HepG2 (cell line): ENCODE measurements at regions not wholly inside any gene's neighbourhood (a gene's known extent, or its start where the extent isn't known, plus 50 kb on each side); places are given as distances from the start of the nearest gene placed in this dataset.
A peak's percentile ranks its signal among the peaks of the same experiment; 100 is the strongest.

Source experiments
- ATAC-seq: fragments of 200-7000 bp; cut with Tn5 transposase; 3 replicates; pipeline ENCODE4 v1.9.1; 2020; ENCODE audit warnings: mild to moderate bottlenecking, moderate library complexity
- BruUV-seq: library from RNA; stranded (reverse); fragments of 400-500 nt; replicated peaks from 2 replicates; lab custom pipeline; 2021; lab: Mats Ljungman, UMichigan
- CTCF ChIA-PET: fragments of 300-600 bp; formaldehyde crosslinking; extraction: SDS; loops from one replicate; lab custom pipeline; 2021; ENCODE audit warnings: low total read pairs, inconsistent platforms, low intra/inter-chr PET ratio; lab: Yijun Ruan, JAX
- POLR2A ChIA-PET: fragments of 350-600 bp; sonication (Branson Sonifier 250); formaldehyde crosslinking; loops from one replicate; lab custom pipeline; 2020; ENCODE audit warnings: antibody characterized with exemption, inconsistent platforms; lab: Yijun Ruan, JAX
- DNase-seq: peaks from one replicate; pipeline ENCODE4 v3.0.0-alpha.2; 2015; ENCODE audit warnings: low spot score
- FAIRE-seq: peaks from 3 replicates; lab custom pipeline; 2011; peaks lifted over from hg19 to GRCh38; lab: Jason Lieb, UNC
- H2AFZ ChIP-seq: one replicate; pipeline ENCODE4 v1.6.1; 2011; ENCODE audit warnings: low read length, inconsistent platforms
- H3K27ac ChIP-seq: fragments of 300-600 bp; 3 replicates; pipeline ENCODE4 v1.8.0; 2011; ENCODE audit warnings: mixed run types, mild to moderate bottlenecking, mixed read lengths, low read length, inconsistent platforms; ENCODE audit not compliant: insufficient read depth; ENCODE audit errors: extremely low read length
- H3K27me3 ChIP-seq, 2 experiments: fragments of 200-600 bp in 1 of 2; 2 replicates in 1 of 2; 3 replicates in 1 of 2; pipeline versions ENCODE4 v1.6.0 to v1.8.0; 2011; ENCODE audit warnings: low read length in 2 of 2, mild to moderate bottlenecking in 2 of 2, moderate library complexity in 2 of 2, inconsistent platforms in 1 of 2; ENCODE audit not compliant: insufficient read depth in 2 of 2, control insufficient read depth in 1 of 2
- H3K36me3 ChIP-seq, 2 experiments: fragments of 200-600 bp in 1 of 2; replicated peaks in 1 of 2; 2 replicates in 1 of 2; 3 replicates in 1 of 2; pipeline versions ENCODE4 v1.5.1 to v1.8.0; 2011; ENCODE audit warnings: low read length in 2 of 2, inconsistent platforms in 1 of 2; ENCODE audit not compliant: insufficient read depth in 2 of 2, control insufficient read depth in 1 of 2
- H3K4me1 ChIP-seq: 2 replicates; pipeline ENCODE4 v1.5.1; 2012; ENCODE audit warnings: low read length, inconsistent platforms; ENCODE audit not compliant: insufficient read depth
- H3K4me2 ChIP-seq: 2 replicates; pipeline ENCODE4 v1.6.0; 2011; ENCODE audit warnings: low read depth, low read length, inconsistent platforms
- H3K4me3 ChIP-seq, 3 experiments: fragments of 200-600 bp in 1 of 3; sonication (generic), shearing (Covaris generic) in 1 of 3; replicated peaks in 1 of 3; 2 replicates each; pipeline ENCODE4 v1.5.1; 2011 to 2016; ENCODE audit warnings: low read length in 3 of 3, inconsistent platforms in 2 of 3, low read depth in 2 of 3, mild to moderate bottlenecking in 2 of 3, control low read depth in 1 of 3, mixed read lengths in 1 of 3; ENCODE audit not compliant: insufficient read depth in 1 of 3
- H3K79me2 ChIP-seq: one replicate; pipeline ENCODE4 v1.6.1; 2011; ENCODE audit warnings: low read length, inconsistent platforms; ENCODE audit not compliant: insufficient read depth
- H3K9ac ChIP-seq: 2 replicates; pipeline ENCODE4 v1.6.0; 2011; ENCODE audit warnings: mild to moderate bottlenecking, low read depth, low read length, inconsistent platforms; ENCODE audit not compliant: insufficient read depth
- H3K9me3 ChIP-seq: 2 replicates; pipeline ENCODE4 v1.5.1; 2012; ENCODE audit warnings: mild to moderate bottlenecking, low read length
- H4K20me1 ChIP-seq: 2 replicates; pipeline ENCODE4 v1.6.0; 2011; ENCODE audit warnings: inconsistent platforms, mild to moderate bottlenecking, low read length, moderate library complexity; ENCODE audit not compliant: insufficient read depth
- HNF4A ChIP-seq: sonication (generic); formaldehyde crosslinking; IDR thresholded peaks from 2 replicates; pipeline ENCODE4 v1.4.0; 2020; ENCODE audit warnings: missing genetic modification reagents
- MBNL3 ChIP-seq: fragments of 250-450 bp; sonication (Bioruptor Pico); conservative IDR thresholded peaks from 2 replicates; pipeline ENCODE4 v1.8.0; 2022; ENCODE audit warnings: mild to moderate bottlenecking, inconsistent platforms
- RXRB ChIP-seq: IDR thresholded peaks from 2 replicates; pipeline ENCODE4 v1.6.1; 2016; ENCODE audit warnings: borderline replicate concordance, missing genetic modification reagents, missing compliant biosample characterization
- SETDB1 ChIP-seq: sonication (generic); formaldehyde crosslinking; IDR thresholded peaks from 2 replicates; pipeline ENCODE4 v1.5.1; 2020; ENCODE audit warnings: missing genetic modification reagents, mild to moderate bottlenecking, borderline replicate concordance
- ZEB1 ChIP-seq: IDR thresholded peaks from 2 replicates; pipeline ENCODE4 v1.6.1; 2012; ENCODE audit warnings: mild to moderate bottlenecking, low read depth, inconsistent platforms; ENCODE audit not compliant: insufficient replicate concordance
- ZFP41 ChIP-seq: sonication (generic); formaldehyde crosslinking; IDR thresholded peaks from 2 replicates; pipeline ENCODE4 v1.4.0; 2020; ENCODE audit warnings: mild to moderate bottlenecking, missing genetic modification reagents, borderline replicate concordance
- ZNF205 ChIP-seq: IDR thresholded peaks from 2 replicates; pipeline ENCODE4 v1.6.1; 2018; ENCODE audit warnings: missing biosample characterization, missing genetic modification reagents
- WGBS: methylation state at CpG from one replicate; pipeline ENCODE4 v1.1.6; 2017; ENCODE audit warnings: low lambda C conversion rate; 5-methylcytosine and 5-hydroxymethylcytosine counted together
- in situ Hi-C: cut with HindIII; loops from 2 replicates; pipeline ENCODE4 v1.10.0; 2017; ENCODE audit warnings: low pct_unique_long_range_greater_than_20kb; ENCODE audit not compliant: extremely low pct_ligation_motif_present
- intact Hi-C: fragments of 100-400 bp; cut with micrococcal nuclease; formaldehyde crosslinking; loops from one replicate; pipeline ENCODE4 v1.10.0; 2022; ENCODE audit not compliant: unreplicated experiment
- TF ChIP-seq, protein P1 (sequence below): sonication (generic); formaldehyde crosslinking; IDR thresholded peaks from 2 replicates; pipeline ENCODE4 v1.5.0; 2020; ENCODE audit warnings: missing genetic modification reagents
- TF ChIP-seq, protein P2 (sequence below): sonication (generic); formaldehyde crosslinking; IDR thresholded peaks from 2 replicates; pipeline ENCODE4 v1.5.0; 2020; ENCODE audit warnings: missing genetic modification reagents

DNA sequence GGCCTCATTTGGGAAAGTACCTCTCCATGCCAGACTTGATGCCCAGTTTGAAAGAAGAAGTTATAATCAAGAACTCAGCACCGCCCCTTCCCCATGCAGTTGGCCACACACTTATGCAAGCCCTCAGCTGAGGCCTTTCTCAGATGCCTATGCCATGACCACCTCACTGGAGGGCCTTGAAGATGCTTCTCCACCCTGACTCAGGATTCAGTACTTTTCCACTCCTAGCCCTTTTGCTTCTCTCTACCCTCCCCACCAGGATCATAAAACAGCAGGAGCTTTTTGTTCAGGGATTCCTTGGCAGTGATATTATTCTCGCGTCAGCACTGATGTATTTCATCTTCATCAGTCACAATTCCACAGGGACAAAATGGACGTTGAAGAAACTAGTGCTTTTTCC, 313.5 kb downstream of the PYDC2 start (continued):
- TF ChIP-seq ZNF205 (CRISPR knock-in tag) (no peak), ZFP41 (CRISPR knock-in tag) (no peak), MBNL3 (CRISPR knock-in tag) (no peak), ZEB1 (no peak), SETDB1 (no peak)
- TF ChIP-seq, protein P1, sequence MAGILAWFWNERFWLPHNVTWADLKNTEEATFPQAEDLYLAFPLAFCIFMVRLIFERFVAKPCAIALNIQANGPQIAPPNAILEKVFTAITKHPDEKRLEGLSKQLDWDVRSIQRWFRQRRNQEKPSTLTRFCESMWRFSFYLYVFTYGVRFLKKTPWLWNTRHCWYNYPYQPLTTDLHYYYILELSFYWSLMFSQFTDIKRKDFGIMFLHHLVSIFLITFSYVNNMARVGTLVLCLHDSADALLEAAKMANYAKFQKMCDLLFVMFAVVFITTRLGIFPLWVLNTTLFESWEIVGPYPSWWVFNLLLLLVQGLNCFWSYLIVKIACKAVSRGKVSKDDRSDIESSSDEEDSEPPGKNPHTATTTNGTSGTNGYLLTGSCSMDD (CRISPR knock-in tag), result no peak
- TF ChIP-seq, protein P2, sequence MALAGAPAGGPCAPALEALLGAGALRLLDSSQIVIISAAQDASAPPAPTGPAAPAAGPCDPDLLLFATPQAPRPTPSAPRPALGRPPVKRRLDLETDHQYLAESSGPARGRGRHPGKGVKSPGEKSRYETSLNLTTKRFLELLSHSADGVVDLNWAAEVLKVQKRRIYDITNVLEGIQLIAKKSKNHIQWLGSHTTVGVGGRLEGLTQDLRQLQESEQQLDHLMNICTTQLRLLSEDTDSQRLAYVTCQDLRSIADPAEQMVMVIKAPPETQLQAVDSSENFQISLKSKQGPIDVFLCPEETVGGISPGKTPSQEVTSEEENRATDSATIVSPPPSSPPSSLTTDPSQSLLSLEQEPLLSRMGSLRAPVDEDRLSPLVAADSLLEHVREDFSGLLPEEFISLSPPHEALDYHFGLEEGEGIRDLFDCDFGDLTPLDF (CRISPR knock-in tag), result no peak

DNA sequence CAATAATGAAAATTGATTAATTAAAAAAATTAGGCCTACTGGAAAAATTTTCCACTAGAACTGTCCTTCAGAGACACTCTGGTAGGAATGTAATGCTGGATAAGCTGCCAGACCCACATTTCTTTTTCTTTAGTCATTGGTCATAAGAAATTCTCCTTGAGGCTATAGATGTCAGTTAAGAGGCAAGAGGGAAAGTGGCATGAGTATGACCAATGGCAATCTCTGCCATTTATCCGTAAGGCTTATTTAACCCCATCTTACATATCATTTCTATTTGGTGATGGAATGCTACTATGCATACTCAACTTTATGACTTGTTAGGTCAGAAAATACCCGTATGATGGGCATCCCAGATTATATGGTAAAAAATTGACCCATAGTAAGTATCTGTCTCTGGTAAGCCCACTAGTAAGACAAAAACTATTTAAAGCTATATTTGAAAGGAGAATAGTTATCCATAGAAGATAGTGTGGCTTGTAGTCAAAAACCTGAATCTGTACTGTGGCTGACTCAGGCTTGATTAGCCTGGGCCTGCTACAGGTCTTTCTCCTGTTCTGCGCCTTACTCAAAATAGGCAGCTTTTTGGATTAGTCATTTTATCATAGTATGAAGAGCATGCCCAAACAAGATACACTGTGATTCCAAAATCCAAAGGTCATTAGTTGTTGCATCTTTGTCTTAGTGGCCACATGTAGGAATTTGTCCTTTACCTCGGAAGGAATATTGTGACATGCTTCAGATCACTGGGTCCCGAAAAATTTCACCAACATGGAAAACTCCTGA, 314.7 kb downstream of the PYDC2 start:
- no peaks in the 10 kb centered on the region for H3K79me2 ChIP-seq
- no peak overlapping the region for H3K27ac ChIP-seq
- WGBS, result 52% methylated on average over 5 of the region's 5 CpGs
- no peaks in the 10 kb centered on the region for H3K4me1 ChIP-seq
- ATAC-seq (no peak), DNase-seq (no peak), FAIRE-seq (no peak)
- H2AFZ ChIP-seq, result no peak overlapping the region
- no peak overlapping the region for H3K4me3 ChIP-seq
- intact Hi-C loops, result no loop called here
- no peak overlapping the region for H3K4me2 ChIP-seq
- no peaks in the 10 kb centered on the region for H4K20me1 ChIP-seq
- BruUV-seq, result no TSS peak
- ChIA-PET CTCF (no interaction called here), POLR2A (no interaction called here)
- H3K27me3 ChIP-seq, result no peaks in the 10 kb centered on the region
- no peak overlapping the region for H3K9ac ChIP-seq
- in situ Hi-C loops, result no loop called here
- peaks cover 21% of the 10 kb centered on the region; the same call in 1 of the 2 replicates for H3K9me3 ChIP-seq
- H3K36me3 ChIP-seq, result no peaks in the 10 kb centered on the region
- TF ChIP-seq HNF4A (CRISPR knock-in tag) (0 out of 2 replicates have a peak, but pooled peaks have one; percentile 7), RXRB (CRISPR knock-in tag) (no peak)
